K562 (cell line): ENCODE measurements at regions not wholly inside any gene's neighbourhood (a gene's known extent, or its start where the extent isn't known, plus 50 kb on each side); places are given as distances from the start of the nearest gene placed in this dataset.
A peak's percentile ranks its signal among the peaks of the same experiment; 100 is the strongest.

ENCODE experiments used
- ATF1 ChIP-seq, 2 experiments: fragments of 450-650 bp in 1 of 2; IDR thresholded peaks; 2 replicates each; pipeline ENCODE4 v1.6.1; 2016; ENCODE audit warnings: missing compliant biosample characterization in 1 of 2, missing genetic modification characterization in 1 of 2
- CTCF ChIP-seq, 3 experiments: IDR thresholded peaks in 2 of 3; conservative IDR thresholded peaks in 1 of 3; 2 replicates each; pipeline ENCODE4 v1.5.1; 2011 to 2012; ENCODE audit warnings: low read length in 3 of 3, mild to moderate bottlenecking in 3 of 3, control low read depth in 2 of 3, improper control_type of control experiment in 1 of 3, inconsistent platforms in 1 of 3, low read depth in 1 of 3, mixed read lengths in 1 of 3, moderate library complexity in 1 of 3; ENCODE audit not compliant: insufficient read depth in 2 of 3
- EZH2 ChIP-seq: IDR thresholded peaks from 2 replicates; pipeline ENCODE4 v1.6.1; 2012; ENCODE audit warnings: low read depth, mild to moderate bottlenecking, inconsistent platforms, low read length, borderline replicate concordance
- GATA2 ChIP-seq: sonication (generic); formaldehyde crosslinking; IDR thresholded peaks from 2 replicates; pipeline ENCODE4 v1.4.0; 2020; ENCODE audit warnings: mild to moderate bottlenecking, missing genetic modification reagents
- KDM1A ChIP-seq, 2 experiments: fragments of 450-650 bp; IDR thresholded peaks; 2 replicates each; pipeline ENCODE4 v1.6.1; 2016; ENCODE audit warnings: mild to moderate bottlenecking in 2 of 2
- MAFK ChIP-seq: IDR thresholded peaks from 2 replicates; pipeline ENCODE4 v1.6.1; 2011; ENCODE audit warnings: low read length, improper control_type of control experiment
- TAF7 ChIP-seq: fragments of 450-650 bp; IDR thresholded peaks from 2 replicates; pipeline ENCODE4 v1.6.1; 2016; ENCODE audit warnings: missing genetic modification characterization, missing compliant biosample characterization
- VEZF1 ChIP-seq: fragments of 200-800 bp; sonication (Bioruptor generic); IDR thresholded peaks from 2 replicates; pipeline ENCODE4 v1.6.1; 2017; ENCODE audit warnings: missing genetic modification characterization, missing compliant biosample characterization
- ZHX1 ChIP-seq: fragments of 150-350 bp; conservative IDR thresholded peaks from 2 replicates; pipeline ENCODE4 v1.6.1; 2014; ENCODE audit warnings: low read length
- ZNF197 ChIP-seq: fragments of 200-800 bp; sonication (Bioruptor generic); IDR thresholded peaks from 2 replicates; pipeline ENCODE4 v1.6.1; 2016; ENCODE audit warnings: low read depth, missing genetic modification characterization, missing compliant biosample characterization

DNA sequence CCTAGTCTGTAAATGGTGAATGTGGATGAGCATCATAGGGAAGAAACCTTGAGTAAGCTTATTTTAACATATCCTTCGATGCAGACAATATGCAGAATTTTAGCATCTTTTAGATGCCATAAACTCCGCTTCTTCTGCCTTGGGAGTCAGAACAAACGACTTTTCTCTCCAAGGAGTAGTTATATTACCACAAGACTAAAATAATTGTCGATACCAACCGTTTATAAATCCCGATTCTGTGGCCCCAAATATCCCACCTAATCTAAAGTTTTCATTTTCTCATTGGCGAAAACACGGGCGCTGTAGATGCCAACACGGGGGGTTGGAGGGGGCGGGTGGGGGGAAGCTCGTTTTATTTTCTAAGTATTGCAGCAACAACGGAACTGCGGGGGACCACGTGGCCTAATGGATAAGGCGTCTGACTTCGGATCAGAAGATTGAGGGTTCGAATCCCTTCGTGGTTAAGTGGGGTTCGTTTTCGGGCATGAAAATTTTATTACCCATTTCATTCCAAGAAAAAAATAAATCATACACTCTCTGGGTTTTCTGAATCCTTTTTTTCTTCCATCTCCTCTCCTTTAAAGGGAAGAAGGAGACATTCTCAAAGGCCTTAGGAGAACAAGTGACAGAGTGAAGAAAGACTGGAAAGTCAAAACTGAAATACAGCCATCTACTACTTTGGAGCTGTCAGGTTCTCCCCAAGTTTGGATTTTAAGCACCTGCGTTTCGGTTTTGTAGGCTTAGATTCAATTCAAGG is 65.5 kb upstream of the BTN3A2 start:
- TF ChIP-seq KDM1A (IDR thresholded peaks at IDR 0.05) = no peak
- no peak for TF ChIP-seq ZNF197 (CRISPR knock-in tag)
- TF ChIP-seq MAFK = no peak
- no peak for TF ChIP-seq ATF1 (CRISPR knock-in tag; IDR thresholded peaks at IDR 0.05)
- no peak for TF ChIP-seq ATF1 (tag; IDR thresholded peaks at IDR 0.05)
- no peak for TF ChIP-seq TAF7 (tag)
- peak; percentile 84 for TF ChIP-seq VEZF1 (CRISPR knock-in tag)
- TF ChIP-seq CTCF (IDR thresholded peaks at IDR 0.05 in 2 of 3, conservative IDR thresholded peaks at IDR 0.05 in 1 of 3; ENCODE audit: insufficient read depth in 2 of 3, low read depth in 1 of 3, low read length in 3 of 3) = no peak
- TF ChIP-seq EZH2 = no peak
- TF ChIP-seq GATA2 (CRISPR knock-in tag) = no peak
- no peak for TF ChIP-seq ZHX1
